GM12891 (cell line): ENCODE measurements at regions not wholly inside any gene's neighbourhood (a gene's known extent, or its start where the extent isn't known, plus 50 kb on each side); places are given as distances from the start of the nearest gene placed in this dataset.

Source experiments
- POLR2A ChIP-seq: IDR thresholded peaks from 2 replicates; pipeline ENCODE4 v1.6.1; 2011; ENCODE audit warnings: low read depth, low read length, control low read depth
- POLR2AphosphoS5 ChIP-seq: IDR thresholded peaks from 2 replicates; pipeline ENCODE4 v1.6.1; 2011; ENCODE audit warnings: low read depth, low read length, control low read depth
- SPI1 ChIP-seq: IDR thresholded peaks from 2 replicates; pipeline ENCODE4 v1.6.1; 2011; ENCODE audit warnings: low read depth, low read length, control low read depth
- TAF1 ChIP-seq: IDR thresholded peaks from 2 replicates; pipeline ENCODE4 v1.6.1; 2011; ENCODE audit warnings: low read depth, low read length, control low read depth

DNA sequence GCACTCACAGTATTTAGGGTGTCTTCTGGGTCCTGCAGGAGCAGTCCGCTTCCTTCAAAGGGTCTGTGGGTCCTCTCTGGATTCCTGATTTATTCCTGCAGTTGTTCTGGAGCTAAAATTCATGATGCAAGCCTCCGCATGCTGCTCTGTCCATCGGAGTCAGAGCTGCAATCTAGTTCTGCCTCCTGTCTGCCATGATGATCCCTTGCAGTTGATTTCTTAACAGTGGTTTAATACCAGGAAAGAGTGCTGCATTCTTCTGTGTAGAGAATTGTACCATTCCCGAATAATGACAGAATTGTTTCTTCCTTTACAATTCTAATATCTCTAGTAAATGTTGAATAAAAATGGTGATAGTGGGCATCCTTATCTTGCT is 72.0 kb upstream of the B3GAT2 start:
- TF ChIP-seq SPI1 (no peak), POLR2AphosphoS5 (no peak), TAF1 (no peak), POLR2A (no peak)
